Caco-2 (cell line): ENCODE measurements at regions not wholly inside any gene's neighbourhood (a gene's known extent, or its start where the extent isn't known, plus 50 kb on each side); places are given as distances from the start of the nearest gene placed in this dataset.

Experiments
- BruUV-seq: library from RNA; stranded (reverse); fragments of 400-500 nt; replicated peaks from 2 replicates; lab custom pipeline; 2021; lab: Mats Ljungman, UMichigan
- CTCF ChIA-PET: fragments of 300-600 bp; sonication (Branson Sonifier 250); formaldehyde crosslinking; loops from one replicate; lab custom pipeline; 2022; ENCODE audit warnings: antibody characterized with exemption; lab: Charles Lee
- POLR2A ChIA-PET: fragments of 300-600 bp; sonication (Branson Sonifier 250); formaldehyde crosslinking; loops from one replicate; lab custom pipeline; 2022; ENCODE audit warnings: antibody characterized with exemption; lab: Charles Lee
- DNase-seq, 2 experiments: peaks; one replicate each; pipeline versions ENCODE4 v3.0.0 to v3.0.0-alpha.2; 2020 to 2022
- H3K27me3 ChIP-seq: replicated peaks from 2 replicates; pipeline ENCODE4 v1.6.0; 2011; ENCODE audit warnings: low read length; ENCODE audit not compliant: control insufficient read depth, insufficient read depth
- H3K36me3 ChIP-seq: 2 replicates; pipeline ENCODE4 v1.5.1; 2011; ENCODE audit warnings: low read length; ENCODE audit not compliant: control insufficient read depth, insufficient read depth
- H3K4me1 ChIP-seq: fragments of 250-450 bp; sonication (Bioruptor Pico); 2 replicates; pipeline ENCODE4 v1.5.1; 2020; ENCODE audit warnings: mild to moderate bottlenecking
- H3K4me3 ChIP-seq: 2 replicates; pipeline ENCODE4 v1.5.1; 2011; ENCODE audit warnings: low read depth, mild to moderate bottlenecking, control low read depth, low read length
- H3K9me3 ChIP-seq: fragments of 250-450 bp; sonication (Bioruptor Pico); 2 replicates; pipeline ENCODE4 v1.5.1; 2020; ENCODE audit warnings: mild to moderate bottlenecking, moderate library complexity
- H3K27ac Mint-ChIP-seq: one replicate; pipeline ENCODE4 v1.8.0; 2022; ENCODE audit warnings: mixed read lengths; ENCODE audit not compliant: unreplicated experiment
- H3K27me3 Mint-ChIP-seq: one replicate; pipeline ENCODE4 v1.8.0; 2022; ENCODE audit warnings: mixed read lengths; ENCODE audit not compliant: insufficient read depth, unreplicated experiment
- H3K36me3 Mint-ChIP-seq: one replicate; pipeline ENCODE4 v1.8.0; 2022; ENCODE audit warnings: mild to moderate bottlenecking, mixed read lengths; ENCODE audit not compliant: insufficient read depth, unreplicated experiment
- H3K4me1 Mint-ChIP-seq: one replicate; pipeline ENCODE4 v1.8.0; 2022; ENCODE audit warnings: low read depth, mixed read lengths; ENCODE audit not compliant: unreplicated experiment
- H3K4me3 Mint-ChIP-seq: one replicate; pipeline ENCODE4 v1.8.0; 2022; ENCODE audit warnings: mild to moderate bottlenecking, moderate library complexity, mixed read lengths; ENCODE audit not compliant: unreplicated experiment
- H3K9me3 Mint-ChIP-seq: one replicate; pipeline ENCODE4 v1.8.0; 2022; ENCODE audit warnings: mixed read lengths; ENCODE audit not compliant: unreplicated experiment
- CTCF ChIP-seq, 2 experiments: fragments of 200-600 bp in 1 of 2; IDR thresholded peaks; 1 replicate in 1 of 2; 2 replicates in 1 of 2; pipeline versions ENCODE4 v1.5.1 to v1.8.0; 2011 to 2022; ENCODE audit warnings: antibody characterized with exemption in 1 of 2, control low read depth in 1 of 2, inconsistent platforms in 1 of 2, low read depth in 1 of 2, low read length in 1 of 2, mild to moderate bottlenecking in 1 of 2, moderate library complexity in 1 of 2; ENCODE audit not compliant: insufficient read depth in 1 of 2, severe bottlenecking in 1 of 2, unreplicated experiment in 1 of 2
- intact Hi-C: fragments of 100-400 bp; cut with micrococcal nuclease; formaldehyde crosslinking; loops from one replicate; pipeline ENCODE4 v1.10.0; 2022; ENCODE audit not compliant: unreplicated experiment

GRCh38 chr3:41060106-41060505 lies 139.2 kb upstream of the CTNNB1 start:
- H3K9me3 Mint-ChIP-seq = no peaks in the 10 kb centered on the region
- no peak for DNase-seq
- H3K27ac Mint-ChIP-seq = no peak overlapping the region
- peaks cover 6% of the 10 kb centered on the region for H3K36me3 Mint-ChIP-seq
- H3K4me3 Mint-ChIP-seq = no peak overlapping the region
- no peaks in the 10 kb centered on the region for H3K27me3 Mint-ChIP-seq
- ChIA-PET CTCF (no interaction called here), POLR2A (no interaction called here)
- Histone ChIP-seq H3K9me3 (no peaks in the 10 kb centered on the region), H3K4me3 (no peak overlapping the region), H3K4me1 (no peaks in the 10 kb centered on the region), H3K27me3 (no peaks in the 10 kb centered on the region), H3K36me3 (no peaks in the 10 kb centered on the region)
- no TSS peak for BruUV-seq
- intact Hi-C loops = no loop called here
- H3K4me1 Mint-ChIP-seq = peaks cover 6% of the 10 kb centered on the region
- no peak for TF ChIP-seq CTCF (IDR thresholded peaks at IDR 0.05; ENCODE audit: insufficient read depth in 1 of 2, low read depth in 1 of 2, low read length in 1 of 2, severe bottlenecking in 1 of 2, unreplicated experiment in 1 of 2)

- DNase-seq = peak in 1 of 2 experiments; percentile 4
- no peaks in the 10 kb centered on the region for H3K27me3 ChIP-seq
- H3K4me1 Mint-ChIP-seq = no peaks in the 10 kb centered on the region
- H3K4me3 ChIP-seq = no peak overlapping the region
- H3K4me3 Mint-ChIP-seq = no peak overlapping the region
- H3K27ac Mint-ChIP-seq = no peak overlapping the region
- ChIA-PET CTCF (no interaction called here), POLR2A (no interaction called here)
- H3K9me3 ChIP-seq = no peaks in the 10 kb centered on the region
- no peaks in the 10 kb centered on the region for H3K36me3 Mint-ChIP-seq
- no peaks in the 10 kb centered on the region for H3K27me3 Mint-ChIP-seq
- no peaks in the 10 kb centered on the region for H3K36me3 ChIP-seq
- intact Hi-C loops = loop anchor here (1.0 kb wide), 1 partner anchor 37 kb away; no protein-coding TSS in a partner anchor
- TF ChIP-seq CTCF (IDR thresholded peaks at IDR 0.05; ENCODE audit: insufficient read depth in 1 of 2, low read depth in 1 of 2, low read length in 1 of 2, severe bottlenecking in 1 of 2, unreplicated experiment in 1 of 2) = no peak
- no peaks in the 10 kb centered on the region for H3K4me1 ChIP-seq
- no peaks in the 10 kb centered on the region for H3K9me3 Mint-ChIP-seq
- no TSS peak for BruUV-seq
Observed at GRCh38 chr3:41064070-41064469, 135.2 kb upstream of the CTNNB1 start.

- ChIA-PET POLR2A (no interaction called here), CTCF (no interaction called here)
- BruUV-seq = no TSS peak
- DNase-seq = no peak
- Mint-ChIP-seq H3K36me3 (no peaks in the 10 kb centered on the region), H3K27me3 (no peaks in the 10 kb centered on the region), H3K9me3 (no peaks in the 10 kb centered on the region), H3K4me3 (no peak overlapping the region), H3K27ac (no peak overlapping the region), H3K4me1 (no peaks in the 10 kb centered on the region)
- Histone ChIP-seq H3K36me3 (no peaks in the 10 kb centered on the region), H3K4me3 (no peak overlapping the region), H3K27me3 (no peaks in the 10 kb centered on the region), H3K4me1 (no peaks in the 10 kb centered on the region), H3K9me3 (no peaks in the 10 kb centered on the region)
- TF ChIP-seq CTCF (IDR thresholded peaks at IDR 0.05; ENCODE audit: insufficient read depth in 1 of 2, low read depth in 1 of 2, low read length in 1 of 2, severe bottlenecking in 1 of 2, unreplicated experiment in 1 of 2) = no peak
- intact Hi-C loops = loop anchor here (1.0 kb wide), 1 partner anchor 37 kb away; no protein-coding TSS in a partner anchor
Observed at GRCh38 chr3:41064526-41064925, 134.8 kb upstream of the CTNNB1 start.
